ENCODE measurements at regions not wholly inside any gene's neighbourhood (a gene's known extent, or its start where the extent isn't known, plus 50 kb on each side); places are given as distances from the start of the nearest gene placed in this dataset.

- no peak for DNase-seq (ENCODE audit: low read depth)
Measured at GRCh38 chr11:11756718-11757117, 85.1 kb upstream of the USP47 start.

- no peak for DNase-seq (ENCODE audit: low read depth)
Measured at GRCh38 chr11:11755871-11756270, 85.9 kb upstream of the USP47 start.

- no peak for DNase-seq (ENCODE audit: low read depth)
Measured at GRCh38 chr11:11752679-11753078, 89.1 kb upstream of the USP47 start.

- DNase-seq (ENCODE audit: low read depth) = no peak
Measured at GRCh38 chr11:11750017-11750878, 91.5 kb upstream of the USP47 start.

GRCh38 chr11:11748706-11749365, 92.9 kb upstream of the USP47 start:
- DNase-seq (ENCODE audit: low read depth) = no peak

- no peak for DNase-seq (ENCODE audit: low read depth)
Measured at GRCh38 chr11:11747570-11747969, 94.2 kb upstream of the USP47 start.

GRCh38 chr11:11746449-11746848, 95.3 kb upstream of the USP47 start:
- no peak for DNase-seq (ENCODE audit: low read depth)

GRCh38 chr11:11743216-11743615, 98.6 kb upstream of the USP47 start:
- no peak for DNase-seq (ENCODE audit: low read depth)

- DNase-seq (ENCODE audit: low read depth) = no peak
Measured at GRCh38 chr11:11742486-11742885, 99.3 kb upstream of the USP47 start.

- DNase-seq (ENCODE audit: low read depth) = no peak
Measured at GRCh38 chr11:11740836-11741235, 100.9 kb upstream of the USP47 start.

GRCh38 chr11:11740073-11740702, 101.6 kb upstream of the USP47 start:
- no peak for DNase-seq (ENCODE audit: low read depth)

GRCh38 chr11:11738370-11738769, 103.4 kb upstream of the USP47 start:
- DNase-seq (ENCODE audit: low read depth) = no peak

GRCh38 chr11:11735586-11735985, 106.2 kb upstream of the USP47 start:
- DNase-seq (ENCODE audit: low read depth) = no peak

- DNase-seq (ENCODE audit: low read depth) = no peak
Measured at GRCh38 chr11:11733246-11733747, 108.5 kb upstream of the USP47 start.

GRCh38 chr11:11732116-11732515, 109.7 kb upstream of the USP47 start:
- DNase-seq (ENCODE audit: low read depth) = no peak

- no peak for DNase-seq (ENCODE audit: low read depth)
Measured at GRCh38 chr11:11731311-11732083, 109.7 kb upstream of the GALNT18 start.

GRCh38 chr11:11728386-11728785, 106.6 kb upstream of the GALNT18 start:
- no peak for DNase-seq (ENCODE audit: low read depth)

GRCh38 chr11:11725438-11725837, 103.6 kb upstream of the GALNT18 start:
- no peak for DNase-seq (ENCODE audit: low read depth)

- no peak for DNase-seq (ENCODE audit: low read depth)
Measured at GRCh38 chr11:11724994-11725393, 103.2 kb upstream of the GALNT18 start.

GRCh38 chr11:11722861-11723260, 101.1 kb upstream of the GALNT18 start:
- no peak for DNase-seq (ENCODE audit: low read depth)

- no peak for DNase-seq (ENCODE audit: low read depth)
Measured at GRCh38 chr11:11722246-11722645, 100.4 kb upstream of the GALNT18 start.

GRCh38 chr11:11718511-11718910, 96.7 kb upstream of the GALNT18 start:
- DNase-seq (ENCODE audit: low read depth) = no peak
